C1 segment of cervical spinal cord (tissue), 14 donors: ENCODE measurements at regions not wholly inside any gene's neighbourhood (a gene's known extent, or its start where the extent isn't known, plus 50 kb on each side); places are given as distances from the start of the nearest gene placed in this dataset.

ENCODE experiments used
- DNase-seq, 14 donors: peaks; one replicate each; lab custom pipeline; 2025; lab: John Stamatoyannopoulos, UW

DNA sequence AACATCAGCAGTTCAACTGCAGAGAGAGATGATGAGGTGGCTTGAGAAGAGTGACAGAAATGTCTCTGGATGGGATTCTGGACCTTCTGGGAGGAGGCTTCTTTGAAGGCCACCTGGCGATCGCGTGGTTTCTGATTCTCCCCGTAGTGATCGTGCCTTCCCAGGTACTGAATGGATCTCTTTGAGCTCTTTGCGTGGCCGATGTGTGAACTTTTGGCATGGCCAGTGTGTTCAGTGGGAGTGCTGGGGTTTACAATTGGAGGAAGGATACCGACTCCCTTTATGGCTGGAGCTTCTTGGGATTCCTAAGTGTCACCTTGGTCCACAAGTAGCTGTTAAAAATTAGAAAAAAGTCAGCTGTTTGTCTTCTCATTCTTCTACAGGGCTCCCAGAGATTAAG lies 374.7 kb downstream of the C12orf75 start:
- no peak for DNase-seq

DNA sequence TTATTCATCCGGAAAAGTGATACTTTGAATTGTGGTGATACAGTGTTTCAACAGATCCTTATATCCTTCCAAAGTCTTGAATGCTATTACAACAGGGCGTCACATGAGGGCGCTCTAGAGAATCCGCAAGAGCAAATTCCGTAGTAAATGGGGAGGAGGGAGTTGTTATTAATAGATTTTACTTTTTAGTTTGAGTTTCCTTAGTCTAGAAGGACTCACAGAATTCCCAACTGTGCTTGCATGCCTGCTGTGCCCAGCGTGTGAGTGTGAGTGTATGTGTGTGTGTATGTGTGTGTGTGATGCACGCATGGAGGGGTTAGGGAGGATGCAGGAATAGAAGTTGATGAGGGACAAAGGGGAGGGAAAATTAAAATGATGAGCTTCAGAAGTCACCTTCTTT lies 375.3 kb downstream of the C12orf75 start:
- DNase-seq = peak in 6 of 14 donors; percentile 1 to 57 (median 16)

DNA sequence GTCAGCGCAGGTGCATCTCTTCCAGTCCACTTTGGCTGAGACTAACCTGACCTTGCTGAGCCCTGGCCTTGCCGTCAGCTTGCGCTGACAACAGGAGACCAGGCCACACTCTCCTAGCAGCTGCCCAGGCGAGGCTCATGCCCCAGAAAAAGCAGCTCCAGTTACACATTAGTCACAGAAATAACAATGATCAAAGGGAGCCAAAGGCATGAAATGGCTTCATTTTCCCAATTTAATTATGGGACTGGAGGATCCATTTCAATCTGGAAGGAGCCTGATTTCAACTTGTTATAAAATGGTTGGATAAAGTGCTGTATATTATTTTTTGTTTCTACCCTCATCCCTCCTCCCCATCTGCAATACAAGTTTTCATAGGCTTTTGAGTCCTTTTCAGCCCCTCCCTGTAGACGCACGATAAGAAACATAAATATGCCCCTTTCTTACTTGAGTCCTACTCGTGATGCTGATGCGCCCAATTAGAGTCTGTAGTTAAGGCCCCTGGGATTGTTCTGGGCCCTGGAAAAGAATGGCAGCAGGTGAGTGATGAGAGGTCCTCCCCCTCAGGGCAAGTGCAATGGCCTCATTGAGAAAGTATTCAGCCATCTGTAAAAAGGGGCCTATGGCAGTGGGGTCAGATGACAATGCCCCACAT lies 376.0 kb downstream of the C12orf75 start:
- DNase-seq = peak in 2 of 14 donors; percentile 8 to 66

DNA sequence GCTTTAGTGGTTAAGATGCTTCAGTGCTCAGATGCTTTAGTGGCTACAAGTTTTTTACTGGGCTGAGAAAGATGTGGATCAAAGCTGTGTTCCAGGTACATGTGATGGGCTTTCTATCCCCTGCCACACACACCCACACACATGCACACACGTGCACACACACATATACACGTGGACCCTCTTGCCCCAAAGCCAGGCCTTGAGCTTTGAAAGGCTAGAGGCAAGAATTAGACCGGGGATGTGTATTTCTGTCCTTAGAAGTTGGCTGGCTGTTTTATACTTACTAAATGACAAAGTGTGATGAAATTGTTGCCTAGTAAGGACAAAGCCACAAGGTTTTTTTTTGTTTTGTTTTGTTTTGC lies 376.5 kb downstream of the C12orf75 start:
- no peak for DNase-seq

DNA sequence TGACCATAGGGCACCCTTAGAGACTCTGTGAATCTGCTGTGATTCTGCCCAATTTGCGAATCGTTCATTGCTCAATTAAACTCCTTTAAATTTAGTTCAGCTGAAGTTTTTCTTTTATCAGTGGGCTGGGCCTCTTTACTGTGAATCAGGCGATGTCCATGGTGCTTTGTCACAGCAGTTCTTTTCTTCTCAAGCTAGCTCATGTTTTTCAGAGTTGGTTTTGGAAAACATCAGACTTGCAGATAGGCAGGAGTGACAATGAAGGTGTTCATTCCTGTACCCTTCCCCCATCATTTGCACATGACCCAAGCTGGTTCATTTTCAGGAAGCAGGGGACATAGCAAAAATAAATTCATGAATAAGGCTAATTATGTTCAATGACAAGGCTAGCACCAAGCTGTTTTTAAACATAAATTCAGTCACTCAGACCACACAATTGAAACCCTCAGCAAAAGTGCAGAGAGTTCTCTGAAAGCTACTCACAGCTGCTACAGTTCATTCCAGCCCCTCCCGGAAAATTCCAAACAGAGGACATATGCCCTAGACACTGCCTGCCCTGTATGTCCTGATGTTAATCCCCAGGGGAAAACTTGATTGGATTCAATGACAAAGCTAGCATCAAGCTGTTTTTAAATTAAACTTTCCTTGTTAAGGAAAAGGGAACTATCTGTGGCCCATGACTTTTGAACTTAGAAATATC lies 383.3 kb downstream of the C12orf75 start:
- DNase-seq = peak in 1 of 14 donors; percentile 36

DNA sequence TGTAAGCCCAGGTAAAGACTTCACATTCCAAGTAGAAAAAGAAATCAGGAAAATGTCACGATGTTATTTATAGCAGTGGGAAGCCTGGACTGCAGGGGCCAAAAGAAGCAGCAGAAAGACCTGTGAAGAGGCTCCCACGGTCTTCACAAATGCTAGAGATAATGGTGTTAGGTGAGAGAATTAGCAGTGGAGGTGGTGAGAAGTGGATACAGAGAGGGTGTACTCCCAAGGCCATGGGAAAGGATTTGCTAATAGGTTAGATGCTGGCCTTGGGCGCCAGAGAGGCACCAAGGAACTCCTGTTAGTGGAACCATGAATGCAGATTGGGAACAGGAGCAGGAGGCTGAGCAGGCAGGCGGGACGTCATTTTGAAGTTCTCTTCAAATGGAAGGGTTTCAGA lies 386.1 kb downstream of the C12orf75 start:
- no peak for DNase-seq

DNA sequence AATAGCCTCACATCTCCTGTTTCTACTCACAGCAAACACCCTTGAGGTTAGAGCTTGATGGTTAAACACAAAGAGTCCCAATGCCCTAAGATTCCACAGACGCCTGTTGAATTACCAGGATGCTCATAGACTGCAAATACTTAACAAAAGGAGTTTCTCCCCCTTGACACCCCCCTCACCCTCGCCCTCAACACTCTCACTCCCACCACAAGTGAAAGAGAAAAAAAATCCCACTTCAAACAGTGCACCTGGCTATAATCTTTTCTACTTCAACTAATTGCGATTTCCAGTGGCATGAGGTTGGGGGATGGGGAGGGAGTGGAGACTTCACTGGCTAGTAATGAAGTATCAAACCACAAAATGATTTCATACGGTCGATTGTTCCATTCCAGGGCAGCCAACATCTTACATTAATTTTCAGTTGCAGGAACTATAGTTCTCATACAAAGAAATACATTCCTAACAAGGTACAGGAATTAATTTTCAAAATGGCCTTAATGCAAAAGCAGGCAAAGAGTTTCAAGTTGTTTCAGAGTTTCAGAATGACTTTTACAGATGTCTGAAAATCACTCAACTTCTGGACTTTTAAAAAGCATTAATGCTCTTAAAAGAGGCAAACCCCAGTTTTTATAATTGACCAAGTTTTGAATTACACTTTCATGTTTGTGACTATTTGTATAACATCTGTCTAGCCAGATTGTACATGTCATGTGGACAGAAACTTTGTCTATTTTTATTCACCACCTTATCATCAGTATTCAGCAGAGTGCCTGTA lies 390.7 kb downstream of the C12orf75 start:
- no peak for DNase-seq

DNA sequence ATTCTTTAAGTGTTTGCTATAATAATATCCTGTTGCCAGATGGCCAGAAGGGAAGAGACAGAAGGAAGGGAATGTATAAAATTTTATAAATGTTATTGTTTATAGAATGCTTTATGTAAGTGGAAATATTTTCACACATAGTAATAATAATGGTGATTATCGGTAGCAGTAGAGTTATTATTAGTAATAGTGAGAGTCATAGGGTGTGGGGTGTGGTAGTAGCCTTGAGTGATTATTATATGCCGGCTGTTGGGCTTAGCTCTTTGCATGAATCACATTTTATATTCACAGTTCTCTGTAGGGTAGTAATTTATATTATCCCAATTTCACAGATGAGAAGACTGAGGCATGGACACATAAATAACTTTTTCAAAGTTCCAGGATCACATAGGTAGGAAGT lies 391.4 kb downstream of the C12orf75 start:
- no peak for DNase-seq

DNA sequence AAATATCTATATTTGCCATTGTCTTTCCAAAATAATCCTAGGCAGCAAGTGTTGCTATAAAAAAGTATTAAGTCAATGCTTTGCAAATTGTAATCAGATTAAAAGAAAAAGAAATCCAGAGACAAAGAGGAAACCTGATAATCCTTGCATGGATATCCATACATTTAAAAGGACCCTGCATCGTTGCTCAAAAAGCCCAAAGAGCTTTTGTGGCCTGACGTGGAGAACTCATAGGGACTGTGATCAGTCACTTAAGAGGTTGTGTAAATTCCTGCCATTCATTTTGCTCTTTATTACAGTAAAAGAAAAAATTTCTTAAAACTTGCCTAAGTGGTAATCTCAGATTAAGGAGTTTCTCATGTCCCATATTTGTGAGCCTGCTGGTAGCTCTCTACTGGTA lies 392.6 kb downstream of the C12orf75 start:
- no peak for DNase-seq

DNA sequence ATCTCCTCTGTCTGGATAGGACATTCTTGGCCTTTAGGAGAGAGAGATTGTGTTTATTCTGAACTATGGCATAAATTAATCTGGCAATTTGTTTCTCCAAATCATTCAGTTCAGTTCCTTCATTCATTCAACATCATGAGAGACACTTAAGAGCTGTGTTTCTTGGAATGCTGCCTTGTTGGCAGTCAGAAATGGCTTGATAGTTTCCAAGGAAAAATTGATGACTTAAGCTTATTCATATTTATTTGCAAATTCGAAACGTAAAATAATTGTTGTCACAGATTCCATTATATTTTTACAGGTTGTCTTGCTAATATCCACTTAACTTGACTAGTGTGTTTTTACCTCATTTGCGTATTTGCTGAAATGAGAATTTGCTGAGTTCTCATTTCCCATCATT lies 393.0 kb downstream of the C12orf75 start:
- no peak for DNase-seq

DNA sequence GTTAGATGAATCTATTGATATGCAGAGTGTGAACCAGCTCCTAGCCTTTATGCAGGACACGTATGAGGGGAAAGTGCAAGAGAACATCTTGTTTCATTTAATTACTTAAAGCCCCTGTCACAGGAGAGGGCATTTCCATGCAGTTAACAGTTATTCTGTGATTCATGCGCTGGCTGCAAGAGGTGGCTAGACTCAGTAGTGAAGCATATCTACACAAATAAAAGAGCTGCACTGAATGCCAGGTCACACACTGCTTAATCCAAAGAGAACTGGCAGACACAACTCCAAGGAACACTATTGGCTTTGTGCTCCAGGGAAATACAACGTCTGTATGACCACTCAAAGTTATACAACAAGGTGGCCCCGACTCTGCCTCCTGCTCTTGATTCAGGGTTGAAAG lies 394.1 kb downstream of the C12orf75 start:
- DNase-seq = peak in 11 of 14 donors; percentile 6 to 68 (median 32)

DNA sequence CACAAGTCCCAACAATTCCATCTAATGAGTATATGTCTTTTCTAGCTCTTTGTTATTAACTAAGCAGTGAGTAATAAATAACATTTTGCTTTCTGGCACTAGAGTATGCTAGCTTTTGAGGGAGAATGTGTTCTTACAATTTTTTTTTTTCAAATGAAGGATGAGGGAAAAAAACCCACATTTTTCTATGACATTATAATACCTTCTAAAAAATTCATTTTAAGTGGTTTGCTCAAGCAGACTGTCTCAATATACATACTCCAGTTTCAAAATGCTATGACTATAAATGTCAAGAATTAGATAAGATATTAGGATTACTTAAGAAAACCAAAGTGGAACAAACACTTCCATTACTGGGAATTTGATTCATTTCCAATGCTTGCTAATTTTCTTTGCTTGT lies 394.6 kb downstream of the C12orf75 start:
- DNase-seq = no peak

DNA sequence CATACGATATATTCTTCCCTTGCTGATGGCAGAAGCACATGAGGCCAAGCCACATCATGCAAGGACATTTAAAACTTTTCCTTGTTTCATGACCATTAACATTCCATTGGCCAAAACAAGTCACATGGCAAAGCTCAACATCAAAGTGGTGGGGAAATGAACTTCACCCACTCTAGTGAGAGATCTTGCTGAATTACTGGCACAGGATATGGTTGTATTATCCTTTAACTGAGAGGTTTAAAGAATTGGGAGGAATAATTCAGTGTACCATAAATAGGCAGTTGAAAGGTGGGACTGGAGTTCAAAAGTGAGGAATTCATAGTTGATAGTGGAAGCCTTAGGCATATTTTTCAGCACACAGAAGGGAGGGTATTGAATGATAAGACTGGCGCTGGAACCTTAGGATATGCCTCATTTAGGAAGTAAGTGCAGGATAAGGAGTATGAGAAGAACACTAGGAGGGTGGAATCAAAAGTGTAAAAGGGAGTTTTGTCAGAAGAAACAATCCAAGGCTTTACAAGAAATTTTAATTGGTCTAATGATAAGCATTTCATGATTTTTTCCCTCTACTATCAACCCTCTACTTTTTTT lies 398.8 kb downstream of the C12orf75 start:
- DNase-seq = no peak

DNA sequence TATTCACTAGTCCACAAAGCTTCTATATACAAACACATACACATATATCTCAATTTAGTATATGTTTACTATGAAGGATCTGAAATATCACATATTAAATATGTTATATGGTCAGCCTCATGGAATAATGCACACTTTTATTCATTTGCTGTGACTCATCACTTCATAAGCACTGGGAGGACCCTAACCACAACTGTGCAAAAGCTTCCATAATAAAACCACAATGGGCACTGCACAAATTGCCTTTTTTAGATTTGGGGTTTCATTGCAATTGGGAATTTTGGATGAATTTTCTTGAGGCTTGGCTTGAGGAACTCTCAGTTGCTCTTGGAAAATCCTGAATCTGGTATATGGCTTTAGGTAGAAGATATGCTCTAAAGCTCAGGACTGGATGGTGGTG lies 399.4 kb downstream of the C12orf75 start:
- no peak for DNase-seq

DNA sequence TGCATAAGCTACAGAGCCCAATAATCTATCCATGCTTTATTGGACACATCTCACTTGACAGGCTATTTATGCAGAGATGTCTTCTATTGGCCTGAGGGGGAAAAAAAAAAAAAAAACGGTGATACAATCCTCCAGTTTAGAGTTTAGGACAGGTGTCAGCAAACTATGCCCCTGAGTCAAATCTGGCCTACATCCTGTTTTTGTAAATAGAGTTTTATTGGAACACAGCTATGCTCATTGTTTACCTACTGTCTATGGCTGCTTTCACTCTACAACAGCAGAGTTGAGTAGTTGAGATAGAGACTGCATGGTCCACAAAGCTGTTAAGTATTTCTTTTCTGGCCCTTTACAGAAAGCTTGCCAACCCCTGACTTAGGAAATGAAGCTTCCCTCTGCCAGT lies 403.1 kb downstream of the C12orf75 start:
- no peak for DNase-seq

DNA sequence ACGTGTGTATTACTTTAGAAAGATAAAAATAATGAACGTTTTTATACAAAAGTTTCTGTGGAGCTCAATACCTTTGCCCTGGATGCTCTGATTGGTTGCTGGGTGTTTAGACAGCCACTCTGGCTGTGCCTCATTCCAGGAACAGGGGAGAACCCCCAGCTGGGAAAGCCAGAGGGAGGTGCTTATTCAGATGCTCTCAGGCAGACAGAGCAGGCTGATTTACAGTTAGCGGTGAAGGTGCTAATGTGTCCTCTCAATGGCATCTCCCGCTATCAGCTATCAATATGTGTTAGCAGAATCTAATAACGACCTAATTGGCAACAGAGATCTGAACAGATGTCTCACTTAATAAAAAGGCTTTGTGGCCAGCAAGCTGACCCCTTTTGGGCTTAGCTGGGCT lies 402.3 kb downstream of the NUAK1 start:
- DNase-seq = no peak

DNA sequence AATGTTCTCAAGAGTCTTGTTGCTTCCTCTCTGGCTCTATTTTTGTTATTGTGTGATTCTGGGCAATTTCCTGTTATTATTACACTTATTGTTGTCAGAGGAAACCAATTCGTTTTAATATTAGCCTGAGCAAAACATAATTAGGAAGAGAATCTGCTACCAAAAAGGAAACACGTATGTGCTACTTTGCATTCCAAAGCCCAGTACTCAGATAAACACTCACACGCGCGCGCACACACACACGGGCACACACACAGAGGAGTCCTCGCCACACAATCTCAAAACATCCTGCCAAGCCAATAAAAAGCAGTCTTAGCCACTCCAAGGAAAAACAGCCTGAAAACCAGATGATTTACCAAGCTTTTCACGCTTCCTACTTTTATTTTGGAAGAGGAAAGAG lies 400.7 kb downstream of the NUAK1 start:
- DNase-seq = no peak

DNA sequence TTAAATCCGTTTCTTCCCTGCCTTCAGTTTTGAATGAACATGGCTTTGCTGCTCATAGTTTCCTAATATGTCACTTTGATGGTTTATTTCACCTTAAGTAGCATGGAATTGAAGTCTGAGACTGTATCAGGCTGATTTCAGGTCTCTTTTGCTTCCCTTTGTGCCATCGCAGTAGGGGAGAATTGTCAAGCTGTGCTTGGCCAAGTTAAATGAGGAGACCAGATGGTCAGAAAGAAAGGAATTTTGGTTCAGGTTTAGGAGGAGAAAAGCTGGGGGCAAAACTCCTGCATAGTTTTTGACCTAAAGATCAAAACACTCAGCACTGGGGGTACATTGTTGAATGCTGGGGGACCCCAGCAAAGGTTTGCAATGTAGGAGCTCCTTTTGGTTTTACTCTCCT lies 398.4 kb downstream of the NUAK1 start:
- peak in 2 of 14 donors; percentile 5 to 76 for DNase-seq

DNA sequence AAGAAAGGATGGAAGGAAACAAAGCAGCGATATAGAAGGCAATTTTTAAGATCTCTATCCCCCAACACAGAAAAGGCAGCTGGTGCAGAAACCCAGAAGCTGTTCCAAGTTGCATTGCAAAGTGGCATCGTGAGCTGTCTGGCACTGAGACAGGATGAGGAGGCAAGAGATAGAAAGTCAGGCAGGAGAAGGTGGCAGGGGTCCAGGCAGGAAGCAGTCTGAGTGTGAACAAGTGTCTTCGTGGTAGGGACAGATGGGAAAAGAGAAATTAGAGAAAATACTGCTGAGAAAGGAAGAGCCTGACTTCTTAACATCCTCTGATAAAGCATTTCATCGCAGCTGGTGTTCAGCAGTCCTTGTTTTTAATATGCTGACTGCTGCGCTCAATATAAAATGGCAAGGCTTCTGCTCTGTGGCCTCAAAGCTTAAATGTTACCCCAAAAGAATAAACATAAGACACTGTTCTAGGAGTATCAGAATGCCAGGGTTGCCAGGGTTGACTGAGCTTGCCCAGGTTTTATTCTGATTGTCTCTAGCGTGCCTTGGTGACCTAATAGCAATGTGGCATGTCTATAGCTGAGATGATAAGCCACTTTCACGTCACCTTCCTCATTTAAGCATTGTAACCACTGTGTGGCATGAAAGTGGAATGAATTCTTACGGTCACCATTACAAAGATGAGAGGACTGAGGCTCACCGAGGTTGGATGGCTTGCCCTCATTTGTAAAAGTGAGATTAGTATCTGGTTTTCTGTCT lies 397.6 kb downstream of the NUAK1 start:
- DNase-seq = peak in 12 of 14 donors; percentile 3 to 86 (median 15)

DNA sequence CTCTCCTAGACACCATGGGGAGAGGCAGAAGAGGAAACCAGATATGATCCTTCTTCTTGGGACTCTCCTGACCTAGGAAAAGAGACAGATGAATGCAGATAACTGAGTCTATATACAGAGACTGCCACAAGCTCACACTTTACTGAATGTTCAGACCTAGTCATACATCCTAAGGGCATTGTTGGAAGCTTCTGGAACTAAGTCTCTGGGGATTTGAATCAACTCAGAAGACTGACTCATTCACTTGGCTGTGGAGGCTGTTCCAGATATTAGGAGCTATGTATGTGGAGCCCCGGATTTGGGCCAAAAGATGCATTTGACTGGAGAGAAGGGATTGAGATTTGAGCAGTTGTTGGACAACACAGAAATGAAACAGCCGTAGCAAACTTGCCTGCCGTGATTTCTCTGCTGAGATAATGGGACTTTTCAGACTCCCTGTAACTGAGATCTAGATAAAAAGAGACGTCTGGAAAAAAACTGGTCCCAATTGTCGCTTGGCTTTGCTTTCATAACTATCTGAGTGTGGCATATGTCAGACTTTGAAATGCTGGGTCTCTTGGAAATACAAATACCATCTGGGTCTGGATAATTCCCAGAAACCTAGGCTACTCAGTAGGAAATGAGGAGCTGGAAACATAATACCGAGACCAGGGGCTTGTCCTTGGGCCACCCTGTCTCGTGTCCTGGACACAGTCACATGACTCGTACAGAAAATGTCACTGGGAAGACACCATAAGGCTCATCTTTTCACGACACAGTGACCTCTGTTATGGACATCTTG lies 396.8 kb downstream of the NUAK1 start:
- peak in 3 of 14 donors; percentile 4 to 82 (median 13) for DNase-seq

DNA sequence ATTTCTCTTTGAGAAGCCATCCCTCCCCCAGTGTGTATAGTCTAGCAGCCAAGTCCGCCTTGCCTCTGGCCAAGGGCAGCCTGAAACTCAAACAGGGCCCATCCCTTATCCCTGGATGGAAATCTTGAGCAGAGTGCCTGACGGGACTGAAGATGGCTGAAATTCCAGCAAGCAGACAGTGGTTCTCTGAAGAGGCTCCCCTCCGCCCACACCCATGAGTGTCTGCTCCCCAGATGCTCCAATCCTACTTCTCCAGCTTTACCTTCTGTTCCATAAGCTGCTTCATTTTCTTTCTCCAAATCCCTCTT lies 396.2 kb downstream of the NUAK1 start:
- no peak for DNase-seq
